Hematopoietic multipotent progenitor cell treated with erythropoietin and hydrocortisone succinate and interleukin-3 and kit ligand, for 15 days (in vitro differentiated cells): ENCODE measurements at regions not wholly inside any gene's neighbourhood (a gene's known extent, or its start where the extent isn't known, plus 50 kb on each side); places are given as distances from the start of the nearest gene placed in this dataset.
A peak's percentile ranks its signal among the peaks of the same experiment; 100 is the strongest.

ENCODE experiments used
- DNase-seq: peaks from one replicate; pipeline ENCODE4 v3.0.0-alpha.2; 2015; ENCODE audit warnings: low spot score

GRCh38 chr4:24476282-24476681, 108.1 kb downstream of the DHX15 start:
- peak; percentile 5 for DNase-seq

- DNase-seq = no peak
Measured at GRCh38 chr4:24475756-24476155, 108.6 kb downstream of the DHX15 start.

- DNase-seq = no peak
Measured at GRCh38 chr4:24473309-24473721, 111.0 kb downstream of the DHX15 start.

DNA sequence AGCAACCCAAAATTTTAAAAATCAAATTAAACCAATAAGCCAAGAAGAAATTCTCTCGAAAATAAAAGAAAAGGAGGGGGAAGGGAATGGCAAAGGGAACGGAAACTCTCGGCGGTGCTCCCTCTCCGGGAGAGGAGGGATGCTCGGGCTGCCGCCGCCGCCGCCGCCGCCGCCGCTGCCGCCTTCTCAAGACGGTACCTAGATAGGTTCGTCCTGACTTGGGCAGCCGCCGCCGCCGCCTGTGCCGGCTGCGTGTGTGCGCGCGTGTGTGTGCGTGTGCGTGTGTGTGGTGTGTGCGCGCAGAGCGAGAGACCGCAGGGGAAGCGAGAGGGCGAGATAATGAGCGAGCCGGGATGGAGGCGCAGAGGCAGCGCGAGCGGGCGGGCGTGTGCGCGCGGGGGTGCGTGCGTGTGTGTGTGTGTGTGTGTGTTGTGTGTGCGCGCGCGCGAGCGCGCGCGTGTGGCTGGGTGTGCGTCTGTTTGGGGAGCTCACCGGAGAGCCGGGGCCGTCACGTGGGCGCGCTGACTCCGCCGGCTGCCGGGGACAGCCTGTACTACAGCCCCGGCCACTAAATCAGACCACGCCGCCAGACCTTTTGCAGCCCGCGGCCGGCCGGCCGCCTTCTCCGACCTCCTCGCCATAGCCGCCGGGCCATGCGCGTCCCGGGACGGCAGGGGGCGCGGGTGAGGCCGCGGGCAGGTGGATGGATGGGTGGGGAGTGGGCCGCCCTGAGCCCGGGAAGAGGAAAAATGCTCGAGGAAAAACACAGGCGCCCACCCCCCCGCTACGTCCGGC, 111.6 kb downstream of the DHX15 start:
- no peak for DNase-seq

- no peak for DNase-seq
Measured at GRCh38 chr4:24472161-24472510, 112.2 kb downstream of the DHX15 start.

- no peak for DNase-seq
Measured at GRCh38 chr4:24471486-24472160, 112.7 kb downstream of the DHX15 start.

- DNase-seq = no peak
Measured at GRCh38 chr4:24470666-24471485, 113.5 kb downstream of the DHX15 start.

DNA sequence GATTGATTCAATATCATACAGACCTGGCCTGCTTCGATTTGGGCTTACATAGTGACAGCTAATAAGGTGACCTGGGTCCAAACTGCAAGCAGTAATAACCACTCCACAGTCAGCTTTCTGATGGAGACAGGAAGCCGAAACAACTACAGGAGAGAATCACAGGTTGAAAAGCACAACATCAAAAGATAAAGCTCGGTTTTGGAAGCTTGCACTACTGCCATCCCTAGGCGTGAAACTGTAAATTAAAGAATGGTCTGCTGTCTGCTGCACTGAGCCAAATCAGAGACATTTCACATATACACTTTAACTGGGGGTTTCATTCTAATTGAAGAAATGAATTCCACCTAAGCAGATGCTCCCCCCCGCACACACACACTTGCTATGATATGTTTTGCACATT, 116.3 kb downstream of the DHX15 start:
- DNase-seq = no peak

DNA sequence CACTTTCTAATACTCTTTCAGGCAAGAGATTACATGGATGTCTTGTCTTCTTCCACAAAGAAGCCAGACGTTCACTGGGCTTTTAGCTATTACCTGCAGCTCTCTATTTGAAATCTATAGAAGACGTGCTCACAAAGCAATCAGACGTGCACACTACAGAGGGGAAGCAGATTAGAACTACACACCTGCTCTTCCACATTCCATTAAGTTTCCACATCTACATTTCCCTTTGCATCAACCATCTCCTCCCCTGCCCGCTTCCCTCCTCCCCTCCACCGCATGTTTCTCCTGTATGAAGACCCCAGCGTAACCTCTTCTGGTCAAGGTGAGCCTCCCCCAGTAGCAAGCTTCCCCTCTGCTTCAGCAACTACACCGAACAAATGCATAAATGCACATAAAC, 119.8 kb downstream of the DHX15 start:
- no peak for DNase-seq

- DNase-seq = no peak
Measured at GRCh38 chr4:24456431-24456830, 127.9 kb downstream of the DHX15 start.

GRCh38 chr4:24453951-24454350, 130.4 kb downstream of the DHX15 start:
- no peak for DNase-seq

DNA sequence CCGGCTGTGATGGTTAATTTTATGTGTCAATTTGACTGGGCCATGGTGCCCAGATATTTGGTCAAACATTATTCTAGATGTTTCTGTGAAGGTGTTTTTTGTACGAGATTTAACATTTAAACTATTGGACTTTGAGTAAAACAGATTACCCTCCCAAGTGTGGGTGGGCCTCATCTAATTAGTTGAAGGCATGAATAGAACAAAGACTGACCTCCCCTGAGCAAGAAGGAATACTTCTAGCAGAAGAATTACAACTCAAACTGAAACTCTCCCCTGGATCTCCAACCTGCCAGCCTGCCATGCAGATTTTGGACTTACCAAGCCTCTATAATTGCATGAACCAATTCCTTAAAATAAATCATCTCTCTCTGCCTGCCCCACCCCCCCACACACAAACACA, 132.5 kb downstream of the DHX15 start:
- no peak for DNase-seq

DNA sequence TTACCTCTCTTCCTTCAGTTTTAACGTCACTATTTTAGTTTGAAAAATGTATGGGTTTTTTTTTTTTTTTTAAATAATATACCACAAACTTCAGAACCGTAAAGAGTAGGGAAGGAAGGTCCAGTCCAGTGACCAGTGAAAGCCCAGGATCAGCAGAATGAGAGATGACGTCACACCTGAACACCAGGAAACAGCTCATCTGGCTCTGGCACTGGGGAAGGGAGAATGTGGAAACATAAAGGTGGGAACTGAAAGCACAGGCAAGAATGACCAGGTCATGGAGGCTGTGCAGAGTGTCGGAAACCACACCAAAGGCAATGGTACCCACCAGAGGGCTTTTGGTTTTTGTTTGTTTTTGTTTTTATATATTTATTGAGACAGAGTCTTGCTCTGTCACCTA, 141.2 kb downstream of the DHX15 start:
- no peak for DNase-seq

DNA sequence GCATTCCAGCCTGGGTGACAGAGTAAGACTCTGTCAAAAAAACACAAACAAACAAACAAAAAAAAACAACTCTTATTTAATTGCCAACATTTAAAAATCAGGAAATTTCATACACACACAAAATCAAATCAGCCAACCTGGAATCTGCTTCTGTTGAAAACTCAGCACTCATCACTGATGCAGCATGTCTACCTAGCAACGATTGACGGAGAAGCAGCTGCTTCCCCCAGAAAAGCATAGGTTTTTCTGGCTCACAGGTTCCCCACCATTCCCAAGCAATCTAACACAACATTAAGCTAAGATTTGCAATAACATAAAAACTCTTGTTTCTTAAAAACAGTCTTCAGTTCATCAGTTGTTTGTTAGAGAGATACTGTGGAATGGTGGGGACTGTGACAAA, 143.6 kb downstream of the DHX15 start:
- DNase-seq = no peak

DNA sequence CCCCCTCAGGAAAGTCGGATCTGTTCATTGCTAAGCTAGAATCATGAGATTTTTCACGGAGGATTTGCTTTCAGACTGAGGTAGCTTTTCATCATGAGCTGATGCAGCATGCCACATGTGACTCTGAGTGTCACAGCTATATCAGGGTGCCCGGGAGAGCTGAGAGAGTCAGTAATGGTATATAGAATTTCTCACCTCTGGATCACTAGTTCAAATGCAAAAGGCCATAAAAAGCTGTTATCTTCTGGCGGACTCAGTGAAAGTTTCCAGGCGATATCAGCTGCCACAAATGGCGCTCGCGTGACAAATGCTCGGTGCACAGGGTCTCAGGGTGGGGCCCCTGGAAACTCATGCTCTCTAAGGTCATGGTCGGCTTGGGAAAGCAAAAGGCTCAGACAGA, 150.1 kb downstream of the DHX15 start:
- DNase-seq = no peak

- no peak for DNase-seq
Measured at GRCh38 chr4:24433515-24434214, 150.7 kb downstream of the DHX15 start.

GRCh38 chr4:24428850-24429249, 155.5 kb downstream of the DHX15 start:
- DNase-seq = no peak

DNA sequence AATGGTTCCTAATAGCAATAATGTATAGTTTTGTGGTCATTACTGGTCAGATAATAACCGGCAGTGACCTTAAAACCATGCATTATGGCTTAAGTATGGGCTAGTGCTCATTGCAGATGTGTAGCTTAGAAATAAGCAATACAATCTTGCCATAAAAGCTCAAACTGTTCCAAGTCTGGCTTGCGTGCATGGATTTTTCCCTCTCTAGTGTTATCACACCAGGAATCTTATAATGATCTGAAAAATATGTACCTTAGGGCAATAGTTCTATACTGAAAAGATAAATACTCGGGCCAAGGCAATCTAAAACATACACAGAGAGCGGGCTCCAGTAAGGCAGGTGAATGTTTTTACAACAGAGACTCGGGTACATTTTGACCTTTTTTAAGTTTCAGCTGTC, 157.8 kb downstream of the DHX15 start:
- no peak for DNase-seq

DNA sequence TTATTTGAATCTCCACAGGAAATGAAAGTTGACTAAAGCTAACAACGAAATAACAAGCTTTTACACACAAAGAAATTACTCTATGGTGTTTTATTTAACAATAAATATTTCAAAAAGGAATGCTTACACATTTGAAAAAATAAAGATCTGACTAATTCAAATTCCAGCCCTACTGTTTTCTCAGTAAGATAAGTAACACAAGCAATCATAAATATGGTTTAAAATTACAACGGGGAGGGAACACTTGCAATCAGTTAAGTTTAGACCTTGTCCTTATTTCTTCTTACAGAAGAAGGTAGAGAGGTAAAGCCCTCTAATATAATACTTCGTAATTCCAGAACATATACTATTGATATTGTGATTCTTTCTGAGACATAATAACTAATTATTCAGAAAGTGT, 158.5 kb downstream of the DHX15 start:
- DNase-seq = no peak

- no peak for DNase-seq
Measured at GRCh38 chr4:24423670-24424069, 160.7 kb downstream of the DHX15 start.

GRCh38 chr4:24422644-24423043, 161.7 kb downstream of the DHX15 start:
- no peak for DNase-seq
